DMS153 treated with DMSO at 0.1 percent for 48 hours (cell line): ENCODE measurements at regions not wholly inside any gene's neighbourhood (a gene's known extent, or its start where the extent isn't known, plus 50 kb on each side); places are given as distances from the start of the nearest gene placed in this dataset.

Experiments used
- DNase-seq: peaks from one replicate; lab custom pipeline; 2025; ENCODE audit not compliant: unreplicated experiment; lab: John Stamatoyannopoulos, UW

- no peak for DNase-seq
Measured at GRCh38 chr18:24868760-24869237, 408.4 kb downstream of the HRH4 start.

GRCh38 chr18:24869285-24869684 is 408.8 kb downstream of the HRH4 start:
- no peak for DNase-seq

- DNase-seq: no peak
Measured at GRCh38 chr18:24875286-24875685, 414.8 kb downstream of the HRH4 start.

- DNase-seq: no peak
Measured at GRCh38 chr18:24875777-24876176, 415.3 kb downstream of the HRH4 start.

GRCh38 chr18:24876266-24876665 is 415.8 kb downstream of the HRH4 start:
- DNase-seq: no peak

- DNase-seq: no peak
Measured at GRCh38 chr18:24877066-24877465, 416.6 kb downstream of the HRH4 start.

- no peak for DNase-seq
Measured at GRCh38 chr18:24877546-24877945, 417.1 kb downstream of the HRH4 start.

GRCh38 chr18:24878289-24878688 is 417.9 kb downstream of the HRH4 start:
- DNase-seq: peak; percentile 7

- DNase-seq: no peak
Measured at GRCh38 chr18:24885276-24885675, 424.8 kb downstream of the HRH4 start.

- no peak for DNase-seq
Measured at GRCh38 chr18:24894880-24895279, 434.4 kb downstream of the HRH4 start.

GRCh38 chr18:24897461-24897860 is 437.0 kb downstream of the HRH4 start:
- DNase-seq: no peak

- no peak for DNase-seq
Measured at GRCh38 chr18:24910221-24910620, 441.7 kb downstream of the ZNF521 start.

GRCh38 chr18:24913507-24914170 is 438.3 kb downstream of the ZNF521 start:
- no peak for DNase-seq

- no peak for DNase-seq
Measured at GRCh38 chr18:24914171-24914525, 437.8 kb downstream of the ZNF521 start.

GRCh38 chr18:24914685-24915084 is 437.3 kb downstream of the ZNF521 start:
- no peak for DNase-seq

- DNase-seq: no peak
Measured at GRCh38 chr18:24915547-24915946, 436.4 kb downstream of the ZNF521 start.

- no peak for DNase-seq
Measured at GRCh38 chr18:24917767-24918166, 434.2 kb downstream of the ZNF521 start.

GRCh38 chr18:24918257-24918656 is 433.7 kb downstream of the ZNF521 start:
- no peak for DNase-seq

GRCh38 chr18:24919181-24919797 is 432.7 kb downstream of the ZNF521 start:
- DNase-seq: no peak

GRCh38 chr18:24922491-24922890 is 429.5 kb downstream of the ZNF521 start:
- no peak for DNase-seq

- no peak for DNase-seq
Measured at GRCh38 chr18:24923138-24923537, 428.8 kb downstream of the ZNF521 start.

GRCh38 chr18:24924066-24924716 is 427.8 kb downstream of the ZNF521 start:
- no peak for DNase-seq
